HepG2 (cell line): ENCODE measurements at regions not wholly inside any gene's neighbourhood (a gene's known extent, or its start where the extent isn't known, plus 50 kb on each side); places are given as distances from the start of the nearest gene placed in this dataset.

Experiments
- ATAC-seq: fragments of 200-7000 bp; cut with Tn5 transposase; 3 replicates; pipeline ENCODE4 v1.9.1; 2020; ENCODE audit warnings: mild to moderate bottlenecking, moderate library complexity
- BruUV-seq: library from RNA; stranded (reverse); fragments of 400-500 nt; replicated peaks from 2 replicates; lab custom pipeline; 2021; lab: Mats Ljungman, UMichigan
- CTCF ChIA-PET: fragments of 300-600 bp; formaldehyde crosslinking; extraction: SDS; loops from one replicate; lab custom pipeline; 2021; ENCODE audit warnings: low total read pairs, inconsistent platforms, low intra/inter-chr PET ratio; lab: Yijun Ruan, JAX
- POLR2A ChIA-PET: fragments of 350-600 bp; sonication (Branson Sonifier 250); formaldehyde crosslinking; loops from one replicate; lab custom pipeline; 2020; ENCODE audit warnings: antibody characterized with exemption, inconsistent platforms; lab: Yijun Ruan, JAX
- DNase-seq: peaks from one replicate; pipeline ENCODE4 v3.0.0-alpha.2; 2015; ENCODE audit warnings: low spot score
- FAIRE-seq: peaks from 3 replicates; lab custom pipeline; 2011; peaks lifted over from hg19 to GRCh38; lab: Jason Lieb, UNC
- H2AFZ ChIP-seq: one replicate; pipeline ENCODE4 v1.6.1; 2011; ENCODE audit warnings: low read length, inconsistent platforms
- H3K27ac ChIP-seq: fragments of 300-600 bp; 3 replicates; pipeline ENCODE4 v1.8.0; 2011; ENCODE audit warnings: mixed run types, mild to moderate bottlenecking, mixed read lengths, low read length, inconsistent platforms; ENCODE audit not compliant: insufficient read depth; ENCODE audit errors: extremely low read length
- H3K27me3 ChIP-seq, 2 experiments: fragments of 200-600 bp in 1 of 2; 2 replicates in 1 of 2; 3 replicates in 1 of 2; pipeline versions ENCODE4 v1.6.0 to v1.8.0; 2011; ENCODE audit warnings: low read length in 2 of 2, mild to moderate bottlenecking in 2 of 2, moderate library complexity in 2 of 2, inconsistent platforms in 1 of 2; ENCODE audit not compliant: insufficient read depth in 2 of 2, control insufficient read depth in 1 of 2
- H3K36me3 ChIP-seq, 2 experiments: fragments of 200-600 bp in 1 of 2; replicated peaks in 1 of 2; 2 replicates in 1 of 2; 3 replicates in 1 of 2; pipeline versions ENCODE4 v1.5.1 to v1.8.0; 2011; ENCODE audit warnings: low read length in 2 of 2, inconsistent platforms in 1 of 2; ENCODE audit not compliant: insufficient read depth in 2 of 2, control insufficient read depth in 1 of 2
- H3K4me1 ChIP-seq: 2 replicates; pipeline ENCODE4 v1.5.1; 2012; ENCODE audit warnings: low read length, inconsistent platforms; ENCODE audit not compliant: insufficient read depth
- H3K4me2 ChIP-seq: 2 replicates; pipeline ENCODE4 v1.6.0; 2011; ENCODE audit warnings: low read depth, low read length, inconsistent platforms
- H3K4me3 ChIP-seq, 3 experiments: fragments of 200-600 bp in 1 of 3; sonication (generic), shearing (Covaris generic) in 1 of 3; replicated peaks in 1 of 3; 2 replicates each; pipeline ENCODE4 v1.5.1; 2011 to 2016; ENCODE audit warnings: low read length in 3 of 3, inconsistent platforms in 2 of 3, low read depth in 2 of 3, mild to moderate bottlenecking in 2 of 3, control low read depth in 1 of 3, mixed read lengths in 1 of 3; ENCODE audit not compliant: insufficient read depth in 1 of 3
- H3K79me2 ChIP-seq: one replicate; pipeline ENCODE4 v1.6.1; 2011; ENCODE audit warnings: low read length, inconsistent platforms; ENCODE audit not compliant: insufficient read depth
- H3K9ac ChIP-seq: 2 replicates; pipeline ENCODE4 v1.6.0; 2011; ENCODE audit warnings: mild to moderate bottlenecking, low read depth, low read length, inconsistent platforms; ENCODE audit not compliant: insufficient read depth
- H3K9me3 ChIP-seq: 2 replicates; pipeline ENCODE4 v1.5.1; 2012; ENCODE audit warnings: mild to moderate bottlenecking, low read length
- H4K20me1 ChIP-seq: 2 replicates; pipeline ENCODE4 v1.6.0; 2011; ENCODE audit warnings: inconsistent platforms, mild to moderate bottlenecking, low read length, moderate library complexity; ENCODE audit not compliant: insufficient read depth
- ELF1 ChIP-seq: sonication (generic); formaldehyde crosslinking; IDR thresholded peaks from 2 replicates; pipeline ENCODE4 v1.4.0; 2020; ENCODE audit warnings: missing genetic modification reagents
- HOXD1 ChIP-seq: sonication (generic); formaldehyde crosslinking; IDR thresholded peaks from 2 replicates; pipeline ENCODE4 v1.5.0; 2020; ENCODE audit warnings: missing genetic modification reagents
- IKZF1 ChIP-seq: fragments of 450-650 bp; IDR thresholded peaks from 2 replicates; pipeline ENCODE4 v1.7.1; 2016
- MXI1 ChIP-seq: IDR thresholded peaks from 3 replicates; pipeline ENCODE4 v1.6.1; 2012; ENCODE audit warnings: low read depth, low read length, inconsistent platforms, borderline replicate concordance
- PHF5A ChIP-seq: IDR thresholded peaks from one replicate; pipeline ENCODE4 v1.6.1; 2018; ENCODE audit warnings: low read depth, missing genetic modification reagents; ENCODE audit not compliant: unreplicated experiment
- PLRG1 ChIP-seq: fragments of 450-650 bp; conservative IDR thresholded peaks from 2 replicates; pipeline ENCODE4 v1.6.1; 2016
- XBP1 ChIP-seq: sonication (generic); formaldehyde crosslinking; IDR thresholded peaks from 2 replicates; pipeline ENCODE4 v1.5.0; 2020; ENCODE audit warnings: missing genetic modification reagents
- ZNF3 ChIP-seq: IDR thresholded peaks from 2 replicates; pipeline ENCODE4 v1.7.0; 2017; ENCODE audit warnings: inconsistent platforms
- ZNF598 ChIP-seq: sonication (generic); formaldehyde crosslinking; IDR thresholded peaks from 2 replicates; pipeline ENCODE4 v1.5.1; 2020; ENCODE audit warnings: mild to moderate bottlenecking, missing genetic modification reagents, borderline replicate concordance
- WGBS: methylation state at CpG from one replicate; pipeline ENCODE4 v1.1.6; 2017; ENCODE audit warnings: low lambda C conversion rate; 5-methylcytosine and 5-hydroxymethylcytosine counted together
- in situ Hi-C: cut with HindIII; loops from 2 replicates; pipeline ENCODE4 v1.10.0; 2017; ENCODE audit warnings: low pct_unique_long_range_greater_than_20kb; ENCODE audit not compliant: extremely low pct_ligation_motif_present
- intact Hi-C: fragments of 100-400 bp; cut with micrococcal nuclease; formaldehyde crosslinking; loops from one replicate; pipeline ENCODE4 v1.10.0; 2022; ENCODE audit not compliant: unreplicated experiment
- TF ChIP-seq, protein P1 (sequence below): sonication (generic); formaldehyde crosslinking; conservative IDR thresholded peaks from 2 replicates; pipeline ENCODE4 v1.4.0; 2020; ENCODE audit warnings: missing genetic modification reagents
- TF ChIP-seq, protein P2 (sequence below): sonication (generic); formaldehyde crosslinking; IDR thresholded peaks from 2 replicates; pipeline ENCODE4 v1.5.1; 2020; ENCODE audit warnings: missing genetic modification reagents, mild to moderate bottlenecking, borderline replicate concordance

DNA sequence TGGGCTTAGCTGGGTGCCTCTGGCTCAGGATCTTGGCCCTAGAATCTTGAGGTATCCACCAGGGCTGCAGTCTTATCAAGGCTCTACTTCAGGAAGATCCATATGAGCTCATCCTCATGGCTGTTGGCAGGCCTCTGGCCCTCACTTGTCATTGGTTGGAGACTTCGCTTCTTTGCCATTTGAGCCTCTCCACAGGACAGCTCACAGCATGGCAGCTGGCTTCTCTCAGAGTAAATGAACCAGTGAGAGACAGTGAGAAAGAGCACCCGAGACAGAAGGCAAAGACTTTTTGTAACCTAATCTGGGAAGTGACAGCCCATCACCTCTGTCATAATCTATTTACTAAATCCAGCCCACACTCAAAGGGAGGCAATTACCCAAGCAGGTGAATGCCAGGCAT, 236.8 kb downstream of the GPAT3 start:
- CTCF ChIA-PET: no interaction called here
- intact Hi-C loops (loop anchor here (5.0 kb wide), 2 partner anchors 80 to 395 kb away; no protein-coding TSS in a partner anchor), in situ Hi-C loops (loop anchor here (25.0 kb wide), 1 partner anchor 490 kb away; no protein-coding TSS in a partner anchor)
- H3K9ac ChIP-seq: no peak overlapping the region
- H3K4me3 ChIP-seq: no peak overlapping the region
- no peaks in the 10 kb centered on the region for H3K27me3 ChIP-seq
- POLR2A ChIA-PET: no interaction called here
- no peak overlapping the region for H3K27ac ChIP-seq
- H3K36me3 ChIP-seq: no peaks in the 10 kb centered on the region
- no peak for DNase-seq
- no peaks in the 10 kb centered on the region for H3K79me2 ChIP-seq
- H3K4me2 ChIP-seq: no peak overlapping the region
- H4K20me1 ChIP-seq: no peaks in the 10 kb centered on the region
- WGBS: 14% methylated on average over 2 of the region's 2 CpGs
- no peak for ATAC-seq
- no peak for FAIRE-seq
- H3K4me1 ChIP-seq: no peaks in the 10 kb centered on the region
- no TSS peak for BruUV-seq
- TF ChIP-seq HOXD1 (CRISPR knock-in tag) (no peak), PLRG1 (no peak), ZNF3 (no peak), ELF1 (CRISPR knock-in tag) (no peak), ZNF598 (CRISPR knock-in tag) (no peak), XBP1 (CRISPR knock-in tag) (no peak), MXI1 (no peak), PHF5A (CRISPR knock-in tag) (no peak), IKZF1 (no peak)
- TF ChIP-seq, protein P1, sequence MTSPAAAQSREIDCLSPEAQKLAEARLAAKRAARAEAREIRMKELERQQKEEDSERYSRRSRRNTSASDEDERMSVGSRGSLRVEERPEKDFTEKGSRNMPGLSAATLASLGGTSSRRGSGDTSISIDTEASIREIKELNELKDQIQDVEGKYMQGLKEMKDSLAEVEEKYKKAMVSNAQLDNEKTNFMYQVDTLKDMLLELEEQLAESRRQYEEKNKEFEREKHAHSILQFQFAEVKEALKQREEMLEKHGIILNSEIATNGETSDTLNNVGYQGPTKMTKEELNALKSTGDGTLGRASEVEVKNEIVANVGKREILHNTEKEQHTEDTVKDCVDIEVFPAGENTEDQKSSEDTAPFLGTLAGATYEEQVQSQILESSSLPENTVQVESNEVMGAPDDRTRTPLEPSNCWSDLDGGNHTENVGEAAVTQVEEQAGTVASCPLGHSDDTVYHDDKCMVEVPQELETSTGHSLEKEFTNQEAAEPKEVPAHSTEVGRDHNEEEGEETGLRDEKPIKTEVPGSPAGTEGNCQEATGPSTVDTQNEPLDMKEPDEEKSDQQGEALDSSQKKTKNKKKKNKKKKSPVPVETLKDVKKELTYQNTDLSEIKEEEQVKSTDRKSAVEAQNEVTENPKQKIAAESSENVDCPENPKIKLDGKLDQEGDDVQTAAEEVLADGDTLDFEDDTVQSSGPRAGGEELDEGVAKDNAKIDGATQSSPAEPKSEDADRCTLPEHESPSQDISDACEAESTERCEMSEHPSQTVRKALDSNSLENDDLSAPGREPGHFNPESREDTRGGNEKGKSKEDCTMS (CRISPR knock-in tag): no peak
- TF ChIP-seq, protein P2, sequence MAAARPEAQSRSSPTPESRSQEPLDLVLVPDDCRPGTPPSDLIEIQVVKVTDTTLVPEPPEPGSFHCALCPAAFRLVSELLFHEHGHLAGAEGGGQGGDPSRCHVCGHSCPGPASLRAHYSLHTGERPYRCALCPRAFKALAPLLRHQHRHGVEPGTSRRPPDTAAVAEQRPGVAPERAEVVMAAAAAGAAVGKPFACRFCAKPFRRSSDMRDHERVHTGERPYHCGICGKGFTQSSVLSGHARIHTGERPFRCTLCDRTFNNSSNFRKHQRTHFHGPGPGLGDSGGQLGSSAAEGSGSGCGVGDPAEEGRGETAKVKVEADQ (CRISPR knock-in tag): no peak
- no peaks in the 10 kb centered on the region for H3K9me3 ChIP-seq
- no peak overlapping the region for H2AFZ ChIP-seq
